NCI-H345 (cell line): ENCODE measurements at regions not wholly inside any gene's neighbourhood (a gene's known extent, or its start where the extent isn't known, plus 50 kb on each side); places are given as distances from the start of the nearest gene placed in this dataset.
A peak's percentile ranks its signal among the peaks of the same experiment; 100 is the strongest.
"Not testable (repeated sequence)": the region's sequence is repeated elsewhere in the genome, so short reads cannot be mapped to it uniquely, and the experiment has no call there.

Source experiments
- DNase-seq: peaks from one replicate; lab custom pipeline; 2025; lab: John Stamatoyannopoulos, UW

DNA sequence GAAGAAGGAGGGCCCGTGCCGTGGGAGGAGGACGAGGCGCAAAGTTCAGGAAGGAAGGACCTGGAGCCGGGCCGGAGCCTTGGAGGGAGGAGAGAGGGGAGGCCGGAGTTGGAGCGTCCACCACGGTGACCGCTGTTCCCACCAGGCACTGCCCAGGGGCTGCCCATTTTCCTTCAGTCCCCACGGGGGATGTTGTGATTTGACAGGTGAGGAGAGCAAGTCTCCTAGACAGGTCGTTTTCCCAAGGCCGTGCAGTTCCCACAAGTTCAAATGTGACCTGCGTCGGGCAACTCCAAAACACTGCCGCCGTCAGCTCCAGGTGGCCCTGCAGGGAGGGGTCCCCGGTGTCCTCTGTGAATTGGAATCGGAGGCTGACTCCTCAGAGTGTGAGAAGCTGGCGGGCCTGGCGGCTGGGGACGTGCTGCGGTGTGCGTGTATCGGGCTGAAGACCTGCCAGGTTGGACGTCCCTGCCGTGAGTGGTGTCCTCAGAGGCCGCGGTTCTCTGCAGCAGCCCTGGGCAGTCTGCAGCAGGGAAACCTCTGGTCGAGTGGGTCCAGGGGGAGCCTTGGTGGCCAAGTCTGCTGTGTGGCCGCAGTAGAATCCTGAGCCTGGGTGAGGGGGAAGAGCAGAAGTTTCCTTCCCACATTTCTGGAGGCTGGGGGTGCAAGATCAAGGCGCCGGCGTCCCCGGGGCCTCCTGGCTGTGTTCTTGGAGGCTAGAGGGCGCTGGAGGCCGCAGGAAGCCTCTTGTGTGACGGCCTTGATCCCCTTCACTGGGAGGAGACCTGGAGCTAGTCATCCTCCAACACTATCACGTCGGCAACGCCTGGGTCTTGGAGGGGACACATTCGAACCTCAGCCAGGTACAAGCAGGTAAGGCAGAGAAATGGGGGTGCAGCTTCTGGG, 115.1 kb upstream of the FRMD1 start:
- DNase-seq = no peak

DNA sequence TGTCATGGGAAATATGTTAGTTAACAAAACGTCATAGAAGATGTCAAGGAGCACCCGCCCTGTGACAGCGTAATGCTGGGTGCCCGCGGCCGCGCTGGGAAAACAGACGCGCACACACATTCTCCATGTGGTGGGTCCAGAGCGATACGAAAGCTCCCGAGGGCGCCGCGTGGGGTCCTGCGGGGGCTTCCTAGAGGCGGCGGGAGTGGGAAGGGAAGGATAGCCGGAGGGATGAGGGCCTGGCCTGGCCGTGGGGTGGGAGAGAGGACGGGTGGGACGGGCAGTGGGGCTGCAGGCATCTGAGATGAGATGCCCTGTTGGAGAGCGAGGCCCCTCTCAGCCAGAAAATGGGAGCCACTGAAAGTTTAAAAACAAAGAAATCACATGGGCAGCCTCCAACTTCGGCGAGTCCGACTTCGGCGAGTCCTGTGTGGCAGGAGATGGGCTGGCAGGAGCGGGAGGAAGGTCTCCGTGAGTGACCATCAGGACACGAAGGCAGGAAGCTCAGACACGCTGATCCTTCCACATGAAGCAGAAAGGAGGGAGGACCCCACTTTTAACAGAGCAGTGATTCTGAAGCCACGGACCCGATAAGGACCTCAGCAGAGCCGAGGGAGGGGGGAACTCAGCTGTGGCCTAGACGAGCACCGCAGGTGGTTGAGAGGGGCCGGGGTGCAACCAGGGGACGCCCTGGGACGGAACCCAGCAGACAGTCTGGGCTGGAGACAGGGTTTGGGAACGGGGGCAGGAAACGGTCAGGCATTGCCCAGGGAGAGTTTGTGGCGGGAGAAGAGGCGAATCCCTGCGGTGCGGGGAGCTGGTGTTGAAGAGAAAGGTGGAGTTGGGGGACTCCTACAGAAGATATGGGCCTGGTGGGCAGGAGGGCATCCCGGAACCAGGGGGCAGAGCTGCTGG, 114.1 kb upstream of the FRMD1 start:
- DNase-seq = no peak

- DNase-seq = peak; percentile 73
Measured at GRCh38 chr6:168192195-168192900, 113.3 kb upstream of the FRMD1 start.

DNA sequence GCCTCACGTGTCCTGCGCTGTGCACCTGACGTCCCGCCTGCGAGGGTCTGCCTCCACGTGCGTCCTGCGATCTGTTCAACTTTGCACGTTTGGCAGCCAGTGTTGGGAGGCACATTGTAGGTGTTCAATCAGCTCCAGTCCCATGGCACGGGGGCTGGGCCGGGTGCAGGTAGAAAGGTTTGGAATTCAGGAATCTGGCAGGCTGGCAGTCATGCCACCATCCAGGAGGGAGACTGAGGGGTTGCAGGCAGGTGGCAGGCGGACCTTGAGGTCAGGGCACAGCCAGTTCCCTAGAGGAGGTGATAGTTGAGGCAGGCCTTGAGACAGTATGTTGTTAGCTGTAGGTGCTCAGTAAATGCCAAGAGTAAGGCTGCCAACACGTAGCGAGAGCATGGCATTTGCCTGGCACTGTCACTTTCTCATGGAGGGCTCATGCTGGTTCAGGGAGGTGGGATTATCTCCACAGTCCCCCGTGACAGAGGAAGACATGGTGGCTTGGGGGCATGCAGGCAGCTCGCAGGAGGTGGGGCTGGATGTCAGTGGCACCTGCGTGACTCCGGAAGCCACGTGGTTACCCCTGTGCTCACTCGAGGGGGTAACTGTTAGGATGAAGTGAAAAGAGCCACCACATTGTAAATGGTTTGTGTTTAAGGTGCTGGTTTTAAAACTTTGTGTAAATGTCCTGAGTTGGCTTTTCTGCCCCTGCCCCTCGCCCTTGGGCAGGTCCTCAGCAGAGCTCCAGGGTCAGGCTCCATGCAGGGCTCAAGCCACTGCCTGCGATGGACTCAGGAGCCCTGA, 111.8 kb upstream of the FRMD1 start:
- DNase-seq = no peak

DNA sequence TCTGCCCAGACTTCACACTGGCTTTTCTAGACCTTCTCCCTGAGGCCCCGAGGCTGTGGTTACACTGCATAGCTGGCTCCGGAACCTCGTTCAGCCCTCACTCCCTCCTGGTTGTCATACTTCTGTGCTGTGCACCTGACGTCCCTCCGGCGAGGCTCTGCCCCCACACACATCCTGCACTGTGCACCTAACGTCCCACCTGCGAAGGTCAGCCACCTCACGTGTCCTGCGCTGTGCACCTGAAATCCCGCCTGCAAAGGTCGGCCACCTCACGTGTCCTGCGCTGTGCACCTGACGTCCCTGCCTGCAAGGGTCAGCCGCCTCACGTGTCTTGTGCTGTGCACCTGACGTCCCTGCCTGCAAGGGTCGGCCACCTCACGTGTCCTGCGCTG, 111.0 kb upstream of the FRMD1 start:
- DNase-seq = no peak

DNA sequence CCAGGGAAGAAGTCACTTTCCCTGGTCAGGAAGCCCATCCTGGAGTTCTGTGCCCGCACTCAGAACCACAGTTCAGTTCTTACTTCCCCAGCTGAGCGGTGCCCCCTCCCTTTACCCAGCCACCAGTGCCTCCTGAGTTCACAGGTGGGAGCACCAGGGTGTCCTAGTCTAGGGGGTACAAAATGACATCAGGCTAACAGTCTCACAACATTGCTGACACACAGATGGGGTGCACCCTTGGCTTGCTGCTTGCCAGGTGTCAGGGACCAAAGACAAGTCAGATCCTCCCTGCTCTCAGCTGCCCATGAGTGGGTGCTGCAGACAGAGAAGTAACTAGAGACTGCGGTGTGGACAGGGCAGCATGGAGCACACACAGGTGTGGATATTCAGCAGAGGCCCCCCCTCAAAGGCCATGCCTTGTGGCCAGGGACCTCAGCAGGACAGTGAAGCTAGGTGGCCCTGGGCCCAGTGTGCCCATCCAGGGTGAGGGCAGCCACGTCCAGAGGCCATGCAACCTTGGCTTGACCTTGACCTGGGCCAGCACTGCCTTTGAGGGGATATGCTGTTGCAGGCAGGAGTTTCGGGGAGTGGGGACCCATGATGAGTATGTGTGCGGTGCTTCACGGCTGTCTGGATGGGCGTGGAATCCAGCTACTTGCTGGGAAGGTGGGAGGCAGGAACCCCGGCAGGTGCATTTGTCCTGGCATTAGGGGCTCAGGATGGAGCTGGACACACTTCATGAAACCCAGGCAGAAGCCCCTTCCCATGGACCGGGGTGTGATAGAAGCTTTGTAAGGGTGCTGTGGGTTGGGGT, 110.4 kb upstream of the FRMD1 start:
- no peak for DNase-seq

- DNase-seq = no peak
Measured at GRCh38 chr6:168188369-168189199, 109.6 kb upstream of the FRMD1 start.

DNA sequence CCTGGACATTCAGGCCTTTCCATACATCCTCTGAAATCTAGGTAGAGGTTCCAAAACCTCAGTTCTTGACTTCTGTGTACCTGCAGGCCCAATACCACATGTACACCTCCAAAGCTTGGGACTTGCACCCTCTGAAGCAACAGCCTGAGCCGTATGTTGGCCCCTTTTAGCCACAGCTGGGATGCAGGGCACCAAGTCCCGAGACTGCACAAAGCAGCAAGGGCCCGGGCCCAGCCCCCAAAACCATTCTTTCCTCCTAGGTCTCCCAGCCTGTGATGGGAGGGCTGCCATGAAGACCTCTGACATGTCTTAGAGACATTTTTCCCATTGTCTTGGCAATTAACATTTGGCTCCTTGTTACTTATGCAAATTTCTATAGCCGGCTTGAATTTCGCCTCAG, 107.4 kb upstream of the FRMD1 start:
- no peak for DNase-seq

DNA sequence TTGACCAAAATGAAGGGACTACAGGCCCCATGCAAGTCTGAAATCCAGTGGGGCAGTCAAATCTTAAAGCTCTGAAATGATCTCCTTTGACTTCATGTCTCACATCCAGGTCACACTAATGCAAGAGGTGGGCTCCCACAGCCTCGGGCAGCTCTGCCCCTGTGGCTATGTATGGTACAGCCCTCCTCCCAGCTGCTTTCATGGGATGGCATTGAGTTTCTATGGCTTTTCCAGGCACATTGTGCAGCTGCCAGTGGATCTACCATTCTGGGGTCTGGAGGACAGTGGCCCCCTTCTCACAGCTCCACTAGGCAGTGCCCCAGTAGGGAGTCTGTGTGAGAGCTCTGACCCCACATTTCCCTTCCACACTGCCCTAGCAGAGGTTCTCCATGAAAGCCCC, 107.0 kb upstream of the FRMD1 start:
- DNase-seq = not testable (repeated sequence)

- DNase-seq = no peak
Measured at GRCh38 chr6:168184701-168185100, 105.7 kb upstream of the FRMD1 start.

DNA sequence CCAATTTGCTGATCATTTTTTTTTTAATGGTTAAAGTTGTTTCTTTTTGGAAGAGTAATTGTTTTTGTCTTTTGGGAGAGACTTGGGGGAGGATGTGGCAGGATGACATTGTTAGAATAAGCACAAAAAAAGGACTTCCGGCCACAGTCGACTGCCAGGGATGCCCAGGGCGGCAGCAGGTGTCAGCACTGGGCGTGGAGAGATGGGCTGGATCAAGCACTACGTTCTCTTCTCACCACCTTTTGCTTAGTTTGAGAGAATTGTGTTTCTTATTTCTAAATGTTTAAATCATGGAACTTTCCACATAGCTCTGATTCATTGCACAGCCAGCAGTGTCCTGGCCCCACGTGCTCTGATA, 104.6 kb upstream of the FRMD1 start:
- no peak for DNase-seq

- DNase-seq = no peak
Measured at GRCh38 chr6:168182908-168183612, 104.0 kb upstream of the FRMD1 start.

- no peak for DNase-seq
Measured at GRCh38 chr6:168182366-168182765, 103.4 kb upstream of the FRMD1 start.

GRCh38 chr6:168181876-168182275, 102.9 kb upstream of the FRMD1 start:
- DNase-seq = no peak

- no peak for DNase-seq
Measured at GRCh38 chr6:168181316-168181715, 102.3 kb upstream of the FRMD1 start.

GRCh38 chr6:168180548-168181011, 101.6 kb upstream of the FRMD1 start:
- no peak for DNase-seq

DNA sequence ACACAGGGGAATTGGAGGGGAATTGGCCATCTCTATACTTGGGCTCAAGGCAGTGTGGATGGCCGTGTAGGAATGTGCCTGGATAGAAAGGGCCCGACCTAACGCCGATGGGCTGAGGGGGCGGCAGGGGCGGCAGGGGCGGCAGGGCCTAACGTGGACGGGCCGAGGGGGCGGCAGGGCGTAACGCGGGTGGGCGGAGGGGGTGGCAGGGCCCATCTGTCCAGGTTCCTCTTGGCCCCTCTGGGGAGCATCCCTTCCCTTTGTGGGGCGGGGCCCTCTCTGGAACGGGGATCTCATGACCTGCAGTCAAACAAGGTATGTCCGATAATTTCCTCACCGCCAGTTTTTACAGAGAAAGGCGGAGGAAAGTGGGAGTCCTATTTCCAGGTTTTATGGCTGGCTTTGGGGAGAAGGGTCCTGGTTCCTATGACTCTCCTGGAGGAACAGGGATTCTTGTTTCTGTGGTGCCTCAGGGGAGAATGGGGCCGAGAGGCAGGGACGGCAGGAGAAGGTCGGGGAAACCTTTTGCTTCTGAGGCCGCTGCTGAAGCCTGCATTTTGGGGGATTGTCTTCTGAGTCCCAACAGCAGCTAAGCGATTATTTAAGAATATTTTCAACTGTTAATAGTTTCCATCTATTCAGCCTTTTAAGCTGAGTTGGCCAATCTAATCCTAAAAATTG, 100.8 kb upstream of the FRMD1 start:
- DNase-seq = no peak

DNA sequence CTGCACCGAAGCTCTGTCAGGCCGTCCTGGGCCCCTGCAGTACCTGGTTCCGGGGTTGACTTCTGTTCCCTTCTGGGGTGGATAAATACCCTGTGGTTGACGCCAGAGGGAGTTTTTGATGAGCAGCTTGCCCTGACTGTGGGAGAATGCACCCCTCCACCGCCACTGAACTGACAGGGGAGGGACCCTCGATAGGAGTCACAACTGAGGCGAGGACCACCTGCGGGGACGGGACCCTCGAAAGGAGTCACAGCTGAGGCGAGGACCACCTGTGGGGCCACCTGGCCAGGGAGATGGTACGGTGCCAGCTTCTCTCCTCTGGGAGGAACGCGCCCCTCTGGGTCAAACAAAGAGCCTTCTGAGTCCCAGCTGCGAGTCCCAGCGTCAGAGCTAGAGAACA, 100.1 kb upstream of the FRMD1 start:
- peak; percentile 72 for DNase-seq
